ENCODE measurements at regions not wholly inside any gene's neighbourhood (a gene's known extent, or its start where the extent isn't known, plus 50 kb on each side); places are given as distances from the start of the nearest gene placed in this dataset.

GRCh38 chr5:126055348-126055729, 367.9 kb upstream of the GRAMD2B start:
- intact Hi-C loops (cut with micrococcal nuclease; ENCODE audit: unreplicated experiment): no loop called here
- Histone ChIP-seq H3K9me3 (ENCODE audit: low read length) (no peaks in the 10 kb centered on the region), H3K79me2 (ENCODE audit: insufficient read depth, low read length) (no peaks in the 10 kb centered on the region), H3K27me3 (ENCODE audit: control insufficient read depth in 1 of 2, insufficient read depth in 2 of 2, low read length in 2 of 2) (no peaks in the 10 kb centered on the region), H2AFZ (ENCODE audit: low read length) (no peak overlapping the region), H3K9ac (ENCODE audit: insufficient read depth, low read depth, low read length) (no peak overlapping the region), H4K20me1 (ENCODE audit: insufficient read depth, low read length) (no peaks in the 10 kb centered on the region), H3K27ac (ENCODE audit: extremely low read length, insufficient read depth, low read length) (no peak overlapping the region), H3K36me3 (replicated peaks in 1 of 2; ENCODE audit: control insufficient read depth in 1 of 2, insufficient read depth in 2 of 2, low read length in 2 of 2) (no peaks in the 10 kb centered on the region), H3K4me3 (replicated peaks in 1 of 3; ENCODE audit: insufficient read depth in 1 of 3, low read depth in 2 of 3, low read length in 3 of 3) (no peak overlapping the region), H3K4me2 (ENCODE audit: low read depth, low read length) (no peak overlapping the region), H3K4me1 (ENCODE audit: insufficient read depth, low read length) (no peaks in the 10 kb centered on the region)
- in situ Hi-C loops (cut with HindIII; ENCODE audit: extremely low pct_ligation_motif_present, low pct_unique_long_range_greater_than_20kb): no loop called here
- BruUV-seq (replicated peaks): no TSS peak
- DNase-seq (ENCODE audit: low spot score) (no peak), FAIRE-seq (no peak), ATAC-seq (no peak)
- ChIA-PET CTCF (ENCODE audit: low intra/inter-chr PET ratio, low total read pairs) (no interaction called here), POLR2A (no interaction called here)
- WGBS (ENCODE audit: low lambda C conversion rate): 48% methylated on average over 2 of the region's 2 CpGs
- TF ChIP-seq ADNP (CRISPR knock-in tag; IDR thresholded peaks at IDR 0.05) (no peak), SP140L (CRISPR knock-in tag; IDR thresholded peaks at IDR 0.05; ENCODE audit: borderline replicate concordance) (no peak), MBD4 (IDR thresholded peaks at IDR 0.05; ENCODE audit: borderline replicate concordance, low read length) (no peak), POGK (CRISPR knock-in tag; conservative IDR thresholded peaks at IDR 0.05) (no peak), GTF3A (CRISPR knock-in tag; conservative IDR thresholded peaks at IDR 0.05) (no peak), ZNF687 (CRISPR knock-in tag; IDR thresholded peaks at IDR 0.05) (no peak), NFE2L1 (CRISPR knock-in tag; IDR thresholded peaks at IDR 0.05; ENCODE audit: borderline replicate concordance) (no peak), SUZ12 (IDR thresholded peaks at IDR 0.05; ENCODE audit: low read depth, low read length) (no peak), ZNF567 (CRISPR knock-in tag; IDR thresholded peaks at IDR 0.05; ENCODE audit: borderline replicate concordance) (no peak), ZNF263 (CRISPR knock-in tag; IDR thresholded peaks at IDR 0.05) (no peak), CBX5 (CRISPR knock-in tag; IDR thresholded peaks at IDR 0.05; ENCODE audit: borderline replicate concordance) (no peak), ATF7 (IDR thresholded peaks at IDR 0.05) (no peak), ATF7 (CRISPR knock-in tag; IDR thresholded peaks at IDR 0.05) (no peak), MYPOP (CRISPR knock-in tag; IDR thresholded peaks at IDR 0.05) (no peak), JDP2 (CRISPR knock-in tag; IDR thresholded peaks at IDR 0.05; ENCODE audit: borderline replicate concordance) (no peak), ZNF737 (CRISPR knock-in tag; IDR thresholded peaks at IDR 0.05; ENCODE audit: borderline replicate concordance) (no peak), DR1 (CRISPR knock-in tag; IDR thresholded peaks at IDR 0.05) (no peak), CEBPG (CRISPR knock-in tag; IDR thresholded peaks at IDR 0.05) (no peak)

Data from HepG2 (cell line).